ENCODE measurements at regions not wholly inside any gene's neighbourhood (a gene's known extent, or its start where the extent isn't known, plus 50 kb on each side); places are given as distances from the start of the nearest gene placed in this dataset.

GRCh38 chrX:9301836-9302235, 163.0 kb upstream of the TBL1X start:
- Histone ChIP-seq H3F3A (ENCODE audit: low read depth) (no peaks in the 10 kb centered on the region), H3K36me3 (no peaks in the 10 kb centered on the region), H3K4me1 (no peaks in the 10 kb centered on the region), H3K4me2 (no peak overlapping the region), H3K79me2 (ENCODE audit: low read depth) (no peaks in the 10 kb centered on the region), H3K4me3 (no peak overlapping the region), H3K27ac (no peak overlapping the region), H3K9ac (no peak overlapping the region), H4K20me1 (ENCODE audit: low read depth) (no peaks in the 10 kb centered on the region), H2AFZ (replicated peaks) (no peak overlapping the region), H3K27me3 (no peaks in the 10 kb centered on the region), H3K9me3 (ENCODE audit: low read depth) (no peaks in the 10 kb centered on the region)
- H3K4me3 Mint-ChIP-seq, result no peak overlapping the region
- TF ChIP-seq EZH2 (IDR thresholded peaks at IDR 0.05), result no peak
- TF ChIP-seq CTCF (IDR thresholded peaks at IDR 0.05), result no peak
- no peak for TF ChIP-seq EZH2phosphoT487 (IDR thresholded peaks at IDR 0.05)
- no peak overlapping the region for H3K27ac Mint-ChIP-seq
- peaks cover 5% of the 10 kb centered on the region for H3K27me3 Mint-ChIP-seq (ENCODE audit: insufficient read depth, low read depth)
- H3K9me3 Mint-ChIP-seq, result no peaks in the 10 kb centered on the region
- H3K4me1 Mint-ChIP-seq, result no peaks in the 10 kb centered on the region
- H3K36me3 Mint-ChIP-seq, result no peaks in the 10 kb centered on the region
- no peak for DNase-seq (ENCODE audit: low spot score)

- Mint-ChIP-seq H3K9me3 (no peaks in the 10 kb centered on the region), H3K27me3 (ENCODE audit: insufficient read depth, low read depth) (peaks cover 5% of the 10 kb centered on the region), H3K4me1 (no peaks in the 10 kb centered on the region), H3K4me3 (no peak overlapping the region), H3K36me3 (no peaks in the 10 kb centered on the region), H3K27ac (no peak overlapping the region)
- Histone ChIP-seq H3K4me3 (no peak overlapping the region), H4K20me1 (ENCODE audit: low read depth) (no peaks in the 10 kb centered on the region), H2AFZ (replicated peaks) (no peak overlapping the region), H3F3A (ENCODE audit: low read depth) (no peaks in the 10 kb centered on the region), H3K4me1 (no peaks in the 10 kb centered on the region), H3K27ac (no peak overlapping the region), H3K9ac (no peak overlapping the region), H3K9me3 (ENCODE audit: low read depth) (no peaks in the 10 kb centered on the region), H3K4me2 (no peak overlapping the region), H3K36me3 (no peaks in the 10 kb centered on the region), H3K79me2 (ENCODE audit: low read depth) (no peaks in the 10 kb centered on the region), H3K27me3 (no peaks in the 10 kb centered on the region)
- TF ChIP-seq EZH2phosphoT487 (IDR thresholded peaks at IDR 0.05), result no peak
- no peak for DNase-seq (ENCODE audit: low spot score)
Measured at GRCh38 chrX:9302381-9302780, 162.5 kb upstream of the TBL1X start.

- no peak overlapping the region for H3K4me3 ChIP-seq
- H3K79me2 ChIP-seq (ENCODE audit: low read depth), result no peaks in the 10 kb centered on the region
- H3F3A ChIP-seq (ENCODE audit: low read depth), result no peaks in the 10 kb centered on the region
- DNase-seq (ENCODE audit: low spot score), result no peak
- H3K4me2 ChIP-seq, result no peak overlapping the region
- H3K9ac ChIP-seq, result no peak overlapping the region
- H3K36me3 Mint-ChIP-seq, result no peaks in the 10 kb centered on the region
- peaks cover 7% of the 10 kb centered on the region for H3K27me3 Mint-ChIP-seq (ENCODE audit: insufficient read depth, low read depth)
- no peak overlapping the region for H2AFZ ChIP-seq (replicated peaks)
- H3K4me3 Mint-ChIP-seq, result no peak overlapping the region
- H3K27ac ChIP-seq, result no peak overlapping the region
- no peaks in the 10 kb centered on the region for H4K20me1 ChIP-seq (ENCODE audit: low read depth)
- no peaks in the 10 kb centered on the region for H3K4me1 ChIP-seq
- no peaks in the 10 kb centered on the region for H3K27me3 ChIP-seq
- no peak overlapping the region for H3K27ac Mint-ChIP-seq
- no peaks in the 10 kb centered on the region for H3K36me3 ChIP-seq
- H3K4me1 Mint-ChIP-seq, result peaks cover 4% of the 10 kb centered on the region
- H3K9me3 ChIP-seq (ENCODE audit: low read depth), result no peaks in the 10 kb centered on the region
- no peaks in the 10 kb centered on the region for H3K9me3 Mint-ChIP-seq
- no peak for TF ChIP-seq EZH2phosphoT487 (IDR thresholded peaks at IDR 0.05)
- TF ChIP-seq EZH2 (IDR thresholded peaks at IDR 0.05), result no peak
- no peak for TF ChIP-seq CTCF (IDR thresholded peaks at IDR 0.05)
Measured at GRCh38 chrX:9308426-9308825, 156.4 kb upstream of the TBL1X start.

- H3K9me3 Mint-ChIP-seq, result no peaks in the 10 kb centered on the region
- H3K4me1 Mint-ChIP-seq, result peaks cover 4% of the 10 kb centered on the region
- H3K4me1 ChIP-seq, result no peaks in the 10 kb centered on the region
- peaks cover 6% of the 10 kb centered on the region for H3K27me3 Mint-ChIP-seq (ENCODE audit: insufficient read depth, low read depth)
- H2AFZ ChIP-seq (replicated peaks), result no peak overlapping the region
- H3F3A ChIP-seq (ENCODE audit: low read depth), result no peaks in the 10 kb centered on the region
- no peak overlapping the region for H3K27ac Mint-ChIP-seq
- no peaks in the 10 kb centered on the region for H3K79me2 ChIP-seq (ENCODE audit: low read depth)
- H3K4me2 ChIP-seq, result no peak overlapping the region
- TF ChIP-seq EZH2 (IDR thresholded peaks at IDR 0.05) (no peak), EZH2phosphoT487 (IDR thresholded peaks at IDR 0.05) (no peak), CTCF (IDR thresholded peaks at IDR 0.05) (no peak)
- H3K9me3 ChIP-seq (ENCODE audit: low read depth), result no peaks in the 10 kb centered on the region
- H3K4me3 ChIP-seq, result no peak overlapping the region
- no peak overlapping the region for H3K9ac ChIP-seq
- H3K4me3 Mint-ChIP-seq, result no peak overlapping the region
- no peak for DNase-seq (ENCODE audit: low spot score)
- no peaks in the 10 kb centered on the region for H4K20me1 ChIP-seq (ENCODE audit: low read depth)
- no peaks in the 10 kb centered on the region for H3K36me3 Mint-ChIP-seq
- H3K27ac ChIP-seq, result no peak overlapping the region
- H3K36me3 ChIP-seq, result no peaks in the 10 kb centered on the region
- H3K27me3 ChIP-seq, result no peaks in the 10 kb centered on the region
Measured at GRCh38 chrX:9310616-9311015, 154.2 kb upstream of the TBL1X start.

Data from neural progenitor cell (in vitro differentiated cells).